GM12878 (cell line): ENCODE measurements at regions not wholly inside any gene's neighbourhood (a gene's known extent, or its start where the extent isn't known, plus 50 kb on each side); places are given as distances from the start of the nearest gene placed in this dataset.

Experiments
- CREB1 ChIP-seq: IDR thresholded peaks from 2 replicates; pipeline ENCODE4 v1.6.1; 2012; ENCODE audit warnings: low read depth, mild to moderate bottlenecking, inconsistent platforms
- HDGF ChIP-seq: fragments of 450-650 bp; IDR thresholded peaks from 2 replicates; pipeline ENCODE4 v1.6.1; 2016; ENCODE audit warnings: antibody characterized with exemption
- POLR2AphosphoS5 ChIP-seq: IDR thresholded peaks from 2 replicates; pipeline ENCODE4 v1.6.1; 2011; ENCODE audit warnings: mild to moderate bottlenecking, low read length, inconsistent platforms
- SUZ12 ChIP-seq: fragments of 200-600 bp; sonication (generic); IDR thresholded peaks from one replicate; pipeline ENCODE4 v1.6.1; 2018; ENCODE audit warnings: antibody characterized with exemption, mild to moderate bottlenecking; ENCODE audit not compliant: unreplicated experiment
- ZBED1 ChIP-seq: IDR thresholded peaks from 2 replicates; pipeline ENCODE4 v1.6.1; 2016; ENCODE audit warnings: borderline replicate concordance
- ZZZ3 ChIP-seq: IDR thresholded peaks from 2 replicates; pipeline ENCODE4 v1.6.1; 2011; ENCODE audit warnings: low read depth; ENCODE audit not compliant: control insufficient read depth, insufficient read length
- TF ChIP-seq, protein P1 (sequence below): fragments of 450-650 bp; IDR thresholded peaks from 2 replicates; pipeline ENCODE4 v1.6.1; 2017; ENCODE audit warnings: mild to moderate bottlenecking, moderate library complexity
- TF ChIP-seq, protein P2 (sequence below): IDR thresholded peaks from 2 replicates; pipeline ENCODE4 v1.6.1; 2011; ENCODE audit warnings: low read depth, low read length, improper control_type of control experiment, borderline replicate concordance

DNA sequence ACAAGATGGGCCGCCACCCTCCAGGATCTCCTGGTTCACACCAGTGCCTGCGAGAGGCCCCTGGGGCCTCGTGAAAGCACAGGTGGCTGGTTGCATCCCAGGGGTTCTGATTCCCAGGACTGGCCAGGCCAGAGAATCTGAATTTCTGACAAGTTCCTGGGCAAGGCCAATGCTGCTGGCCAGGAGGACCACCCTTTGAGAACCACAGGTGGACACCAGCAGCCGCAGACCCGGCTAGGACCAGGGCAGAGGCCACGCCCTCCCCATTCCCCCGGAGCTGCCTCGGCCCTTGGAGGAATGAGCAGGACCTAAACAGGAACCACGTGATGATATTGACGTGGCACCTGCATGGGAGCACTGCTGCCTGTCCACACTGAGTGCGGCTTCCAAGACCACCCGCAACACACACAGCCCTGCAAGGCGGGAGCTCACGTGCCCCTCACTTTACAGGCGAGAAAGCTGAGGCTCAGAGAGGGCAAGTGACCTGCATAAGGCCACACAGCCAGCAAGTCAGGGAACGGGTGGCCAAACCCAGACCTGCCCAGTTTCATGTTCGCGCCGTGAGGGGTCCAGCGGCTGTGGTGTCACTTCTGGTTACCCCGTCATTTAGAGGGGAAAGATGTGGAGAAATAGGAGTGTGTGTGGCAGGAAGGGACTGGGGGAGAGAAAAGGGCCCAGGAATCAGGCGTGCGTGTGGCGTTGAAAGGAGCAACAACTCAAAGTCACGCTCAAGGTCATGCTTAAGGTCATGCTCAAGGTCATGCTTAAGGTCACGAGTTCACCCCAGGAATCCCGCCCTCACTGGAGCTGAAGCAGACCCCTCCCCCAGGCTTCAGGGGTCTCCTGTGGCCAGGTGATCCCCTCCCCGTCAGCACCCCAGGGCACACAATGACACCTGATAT is 105.9 kb upstream of the IER5L start (continued):
- TF ChIP-seq, protein P1, sequence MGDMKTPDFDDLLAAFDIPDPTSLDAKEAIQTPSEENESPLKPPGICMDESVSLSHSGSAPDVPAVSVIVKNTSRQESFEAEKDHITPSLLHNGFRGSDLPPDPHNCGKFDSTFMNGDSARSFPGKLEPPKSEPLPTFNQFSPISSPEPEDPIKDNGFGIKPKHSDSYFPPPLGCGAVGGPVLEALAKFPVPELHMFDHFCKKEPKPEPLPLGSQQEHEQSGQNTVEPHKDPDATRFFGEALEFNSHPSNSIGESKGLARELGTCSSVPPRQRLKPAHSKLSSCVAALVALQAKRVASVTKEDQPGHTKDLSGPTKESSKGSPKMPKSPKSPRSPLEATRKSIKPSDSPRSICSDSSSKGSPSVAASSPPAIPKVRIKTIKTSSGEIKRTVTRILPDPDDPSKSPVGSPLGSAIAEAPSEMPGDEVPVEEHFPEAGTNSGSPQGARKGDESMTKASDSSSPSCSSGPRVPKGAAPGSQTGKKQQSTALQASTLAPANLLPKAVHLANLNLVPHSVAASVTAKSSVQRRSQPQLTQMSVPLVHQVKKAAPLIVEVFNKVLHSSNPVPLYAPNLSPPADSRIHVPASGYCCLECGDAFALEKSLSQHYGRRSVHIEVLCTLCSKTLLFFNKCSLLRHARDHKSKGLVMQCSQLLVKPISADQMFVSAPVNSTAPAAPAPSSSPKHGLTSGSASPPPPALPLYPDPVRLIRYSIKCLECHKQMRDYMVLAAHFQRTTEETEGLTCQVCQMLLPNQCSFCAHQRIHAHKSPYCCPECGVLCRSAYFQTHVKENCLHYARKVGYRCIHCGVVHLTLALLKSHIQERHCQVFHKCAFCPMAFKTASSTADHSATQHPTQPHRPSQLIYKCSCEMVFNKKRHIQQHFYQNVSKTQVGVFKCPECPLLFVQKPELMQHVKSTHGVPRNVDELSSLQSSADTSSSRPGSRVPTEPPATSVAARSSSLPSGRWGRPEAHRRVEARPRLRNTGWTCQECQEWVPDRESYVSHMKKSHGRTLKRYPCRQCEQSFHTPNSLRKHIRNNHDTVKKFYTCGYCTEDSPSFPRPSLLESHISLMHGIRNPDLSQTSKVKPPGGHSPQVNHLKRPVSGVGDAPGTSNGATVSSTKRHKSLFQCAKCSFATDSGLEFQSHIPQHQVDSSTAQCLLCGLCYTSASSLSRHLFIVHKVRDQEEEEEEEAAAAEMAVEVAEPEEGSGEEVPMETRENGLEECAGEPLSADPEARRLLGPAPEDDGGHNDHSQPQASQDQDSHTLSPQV = no peak
- no peak for TF ChIP-seq CREB1
- TF ChIP-seq POLR2AphosphoS5 = no peak
- TF ChIP-seq ZBED1 = no peak
- no peak for TF ChIP-seq ZZZ3
- TF ChIP-seq, protein P2, sequence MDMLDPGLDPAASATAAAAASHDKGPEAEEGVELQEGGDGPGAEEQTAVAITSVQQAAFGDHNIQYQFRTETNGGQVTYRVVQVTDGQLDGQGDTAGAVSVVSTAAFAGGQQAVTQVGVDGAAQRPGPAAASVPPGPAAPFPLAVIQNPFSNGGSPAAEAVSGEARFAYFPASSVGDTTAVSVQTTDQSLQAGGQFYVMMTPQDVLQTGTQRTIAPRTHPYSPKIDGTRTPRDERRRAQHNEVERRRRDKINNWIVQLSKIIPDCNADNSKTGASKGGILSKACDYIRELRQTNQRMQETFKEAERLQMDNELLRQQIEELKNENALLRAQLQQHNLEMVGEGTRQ = no peak
- no peak for TF ChIP-seq HDGF
- no peak for TF ChIP-seq SUZ12
